Nephron progenitor cell (in vitro differentiated cells): ENCODE measurements at regions not wholly inside any gene's neighbourhood (a gene's known extent, or its start where the extent isn't known, plus 50 kb on each side); places are given as distances from the start of the nearest gene placed in this dataset.

ENCODE experiments used
- DNase-seq: peaks from one replicate; pipeline ENCODE4 v3.0.0; 2021
- H3K27ac Mint-ChIP-seq: 2 replicates; pipeline ENCODE4 v1.8.0; 2021; ENCODE audit warnings: mild to moderate bottlenecking, moderate library complexity, mixed read lengths
- H3K27me3 Mint-ChIP-seq: 2 replicates; pipeline ENCODE4 v1.8.0; 2021; ENCODE audit warnings: mild to moderate bottlenecking, low read depth, mixed read lengths; ENCODE audit not compliant: poor library complexity
- H3K36me3 Mint-ChIP-seq: 2 replicates; pipeline ENCODE4 v1.8.0; 2021; ENCODE audit warnings: low read depth, mixed read lengths
- H3K4me1 Mint-ChIP-seq: 2 replicates; pipeline ENCODE4 v1.8.0; 2021; ENCODE audit warnings: mixed read lengths
- H3K4me3 Mint-ChIP-seq: 2 replicates; pipeline ENCODE4 v1.8.0; 2021; ENCODE audit warnings: mild to moderate bottlenecking, moderate library complexity, mixed read lengths
- H3K9me3 Mint-ChIP-seq: 2 replicates; pipeline ENCODE4 v1.8.0; 2021; ENCODE audit warnings: mild to moderate bottlenecking, moderate library complexity, mixed read lengths
- TF ChIP-seq, protein P1 (sequence below): fragments of 200-600 bp; sonication (generic); IDR thresholded peaks from 2 replicates; pipeline ENCODE4 v1.5.0; 2021; ENCODE audit warnings: antibody characterized with exemption

GRCh38 chr13:40141859-40142555 lies 486.5 kb downstream of the COG6 start:
- TF ChIP-seq, protein P1, sequence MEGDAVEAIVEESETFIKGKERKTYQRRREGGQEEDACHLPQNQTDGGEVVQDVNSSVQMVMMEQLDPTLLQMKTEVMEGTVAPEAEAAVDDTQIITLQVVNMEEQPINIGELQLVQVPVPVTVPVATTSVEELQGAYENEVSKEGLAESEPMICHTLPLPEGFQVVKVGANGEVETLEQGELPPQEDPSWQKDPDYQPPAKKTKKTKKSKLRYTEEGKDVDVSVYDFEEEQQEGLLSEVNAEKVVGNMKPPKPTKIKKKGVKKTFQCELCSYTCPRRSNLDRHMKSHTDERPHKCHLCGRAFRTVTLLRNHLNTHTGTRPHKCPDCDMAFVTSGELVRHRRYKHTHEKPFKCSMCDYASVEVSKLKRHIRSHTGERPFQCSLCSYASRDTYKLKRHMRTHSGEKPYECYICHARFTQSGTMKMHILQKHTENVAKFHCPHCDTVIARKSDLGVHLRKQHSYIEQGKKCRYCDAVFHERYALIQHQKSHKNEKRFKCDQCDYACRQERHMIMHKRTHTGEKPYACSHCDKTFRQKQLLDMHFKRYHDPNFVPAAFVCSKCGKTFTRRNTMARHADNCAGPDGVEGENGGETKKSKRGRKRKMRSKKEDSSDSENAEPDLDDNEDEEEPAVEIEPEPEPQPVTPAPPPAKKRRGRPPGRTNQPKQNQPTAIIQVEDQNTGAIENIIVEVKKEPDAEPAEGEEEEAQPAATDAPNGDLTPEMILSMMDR, result no peak
- no peaks in the 10 kb centered on the region for H3K36me3 Mint-ChIP-seq
- H3K27ac Mint-ChIP-seq, result no peak overlapping the region
- H3K9me3 Mint-ChIP-seq, result no peaks in the 10 kb centered on the region
- no peak for DNase-seq
- no peak overlapping the region for H3K4me3 Mint-ChIP-seq
- H3K27me3 Mint-ChIP-seq, result peaks cover 3% of the 10 kb centered on the region
- H3K4me1 Mint-ChIP-seq, result peaks cover 11% of the 10 kb centered on the region

DNA sequence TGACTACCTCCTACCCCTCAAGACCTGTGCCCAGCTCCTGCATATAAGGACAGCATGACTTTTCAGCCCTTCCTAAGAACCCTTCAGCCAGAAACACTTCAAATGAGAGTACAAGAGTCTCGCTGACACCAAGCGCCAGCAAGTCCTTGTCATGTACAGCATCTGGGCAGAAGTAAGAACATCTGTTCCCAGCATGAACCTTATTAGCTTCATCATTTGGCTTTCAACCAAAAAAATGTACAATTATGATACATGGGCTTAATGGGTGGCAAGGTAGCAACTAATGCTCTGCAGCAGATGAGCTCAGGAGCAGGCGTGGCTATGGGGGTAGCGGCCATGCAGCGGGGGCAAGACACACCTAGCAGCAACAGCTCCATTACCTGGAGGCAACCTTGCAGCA lies 487.6 kb downstream of the COG6 start:
- Mint-ChIP-seq H3K9me3 (no peaks in the 10 kb centered on the region), H3K36me3 (no peaks in the 10 kb centered on the region), H3K27ac (no peak overlapping the region), H3K4me1 (peaks cover 13% of the 10 kb centered on the region), H3K27me3 (no peaks in the 10 kb centered on the region), H3K4me3 (no peak overlapping the region)
- TF ChIP-seq, protein P1, result no peak
- DNase-seq, result no peak

- no peak overlapping the region for H3K27ac Mint-ChIP-seq
- no peak for DNase-seq
- H3K4me3 Mint-ChIP-seq, result no peak overlapping the region
- TF ChIP-seq, protein P1, result no peak
- peaks cover 13% of the 10 kb centered on the region for H3K4me1 Mint-ChIP-seq
- no peaks in the 10 kb centered on the region for H3K36me3 Mint-ChIP-seq
- no peaks in the 10 kb centered on the region for H3K9me3 Mint-ChIP-seq
- no peaks in the 10 kb centered on the region for H3K27me3 Mint-ChIP-seq
These were observed 488.1 kb downstream of the COG6 start for GRCh38 chr13:40143559-40143958.

GRCh38 chr13:40145139-40145538 lies 489.7 kb downstream of the COG6 start:
- Mint-ChIP-seq H3K27ac (no peak overlapping the region), H3K4me3 (no peak overlapping the region), H3K9me3 (no peaks in the 10 kb centered on the region), H3K27me3 (peaks cover 5% of the 10 kb centered on the region), H3K4me1 (peaks cover 20% of the 10 kb centered on the region), H3K36me3 (no peaks in the 10 kb centered on the region)
- TF ChIP-seq, protein P1, result no peak
- DNase-seq, result no peak

GRCh38 chr13:40146063-40146462 lies 490.6 kb downstream of the COG6 start:
- Mint-ChIP-seq H3K36me3 (no peaks in the 10 kb centered on the region), H3K9me3 (no peaks in the 10 kb centered on the region), H3K4me3 (no peak overlapping the region), H3K27ac (no peak overlapping the region), H3K4me1 (peaks cover 20% of the 10 kb centered on the region), H3K27me3 (peaks cover 9% of the 10 kb centered on the region)
- DNase-seq, result no peak
- TF ChIP-seq, protein P1, result no peak

GRCh38 chr13:40146611-40147117 lies 491.2 kb downstream of the COG6 start:
- Mint-ChIP-seq H3K27ac (peak overlapping the region; percentile 27), H3K27me3 (peaks cover 9% of the 10 kb centered on the region)
- no peak for DNase-seq

More at GRCh38 chr13:40146611-40147117, 491.2 kb downstream of the COG6 start:
- Mint-ChIP-seq H3K4me3 (no peak overlapping the region), H3K36me3 (no peaks in the 10 kb centered on the region), H3K9me3 (no peaks in the 10 kb centered on the region), H3K4me1 (peaks cover 20% of the 10 kb centered on the region)
- TF ChIP-seq, protein P1, result no peak
